HCT116 (cell line): ENCODE measurements at regions not wholly inside any gene's neighbourhood (a gene's known extent, or its start where the extent isn't known, plus 50 kb on each side); places are given as distances from the start of the nearest gene placed in this dataset.

Experiments
- ATAC-seq: fragments of 200-7000 bp; cut with Tn5 transposase; 2 replicates; pipeline ENCODE4 v1.9.1; 2020; ENCODE audit warnings: mild to moderate bottlenecking, moderate library complexity
- BruUV-seq: library from RNA; stranded (reverse); fragments of 400-500 nt; replicated peaks from 2 replicates; lab custom pipeline; 2021; lab: Mats Ljungman, UMichigan
- CTCF ChIA-PET: fragments of 300-600 bp; sonication (Branson Sonifier 250); formaldehyde crosslinking; loops from one replicate; lab custom pipeline; 2021; ENCODE audit warnings: antibody characterized with exemption; lab: Charles Lee
- POLR2A ChIA-PET: fragments of 300-600, 350-600 bp; sonication (Branson Sonifier 250); formaldehyde crosslinking; loops from one replicate; lab custom pipeline; 2021; ENCODE audit warnings: antibody characterized with exemption; lab: Charles Lee
- RAD21 ChIA-PET, 2 experiments: fragments of 300-600 bp; sonication (Branson Sonifier 250); formaldehyde crosslinking; loops; one replicate each; lab custom pipeline; 2023; ENCODE audit warnings: low total read pairs in 2 of 2; ENCODE audit not compliant: uncharacterized antibody in 2 of 2, unreplicated experiment in 2 of 2, low non-redundant PET in 1 of 2; lab: Charles Lee
- DNase-seq: peaks from one replicate; pipeline ENCODE4 v3.0.0-alpha.2; 2010; ENCODE audit warnings: low read depth, low spot score
- H2AFZ ChIP-seq: fragments of 200-600 bp; shearing (Covaris generic), sonication (generic); 2 replicates; pipeline ENCODE4 v1.6.1; 2017; ENCODE audit warnings: low read depth, mixed run types, mixed read lengths, antibody characterized with exemption, low read length; ENCODE audit not compliant: poor library complexity, severe bottlenecking
- H3K27ac ChIP-seq: 2 replicates; pipeline ENCODE4 v1.5.1; 2012; ENCODE audit warnings: low read depth, low read length
- H3K27me3 ChIP-seq: fragments of 200-600 bp; sonication (generic); 2 replicates; pipeline ENCODE4 v1.6.1; 2016; ENCODE audit warnings: mixed run types, low read length, mixed read lengths; ENCODE audit not compliant: insufficient read depth
- H3K36me3 ChIP-seq, 2 experiments: fragments of 200-500 bp in 1 of 2; fragments of 200-600 bp in 1 of 2; sonication (Bioruptor generic) in 1 of 2; sonication (generic) in 1 of 2; 2 replicates each; pipeline versions ENCODE4 v1.5.1 to v1.6.1; 2014 to 2016; ENCODE audit warnings: low read length in 2 of 2, inconsistent platforms in 1 of 2, mixed read lengths in 1 of 2, mixed run types in 1 of 2; ENCODE audit not compliant: insufficient read depth in 2 of 2, control insufficient read depth in 1 of 2
- H3K4me1 ChIP-seq, 2 experiments: fragments of 200-600 bp in 1 of 2; sonication (generic) in 1 of 2; 2 replicates each; pipeline versions ENCODE4 v1.5.1 to v1.6.1; 2012 to 2017; ENCODE audit warnings: low read length in 2 of 2, inconsistent platforms in 1 of 2, mild to moderate bottlenecking in 1 of 2, mixed read lengths in 1 of 2, mixed run types in 1 of 2, moderate library complexity in 1 of 2; ENCODE audit not compliant: insufficient read depth in 2 of 2, control insufficient read depth in 1 of 2
- H3K4me2 ChIP-seq: fragments of 200-600 bp; sonication (generic); 2 replicates; pipeline ENCODE4 v1.6.1; 2017; ENCODE audit warnings: mixed run types, low read length, mixed read lengths
- H3K4me3 ChIP-seq, 2 experiments: fragments of 200-600 bp in 1 of 2; sonication (generic) in 1 of 2; replicated peaks in 1 of 2; 2 replicates each; pipeline ENCODE4 v1.5.1; 2011 to 2016; ENCODE audit warnings: low read length in 2 of 2, control low read depth in 1 of 2, low read depth in 1 of 2, mild to moderate bottlenecking in 1 of 2, mixed read lengths in 1 of 2, mixed run types in 1 of 2
- H3K79me2 ChIP-seq: fragments of 200-600 bp; sonication (generic); 2 replicates; pipeline ENCODE4 v1.6.1; 2017; ENCODE audit warnings: mild to moderate bottlenecking, mixed run types, low read length, moderate library complexity, mixed read lengths; ENCODE audit not compliant: insufficient read depth
- H3K9ac ChIP-seq: fragments of 200-600 bp; sonication (generic); 2 replicates; pipeline ENCODE4 v1.6.1; 2016; ENCODE audit warnings: low read length, mixed read lengths
- H3K9me2 ChIP-seq: fragments of 200-600 bp; sonication (generic), shearing (Covaris generic); 2 replicates; pipeline ENCODE4 v1.6.1; 2017; ENCODE audit warnings: mixed run types, mild to moderate bottlenecking, moderate library complexity; ENCODE audit not compliant: insufficient read depth
- H3K9me3 ChIP-seq, 2 experiments: fragments of 200-500 bp in 1 of 2; fragments of 200-600 bp in 1 of 2; sonication (Bioruptor generic) in 1 of 2; sonication (generic) in 1 of 2; 2 replicates each; pipeline ENCODE4 v1.6.1; 2014 to 2017; ENCODE audit warnings: low read length in 2 of 2, mixed read lengths in 2 of 2, inconsistent platforms in 1 of 2, low read depth in 1 of 2, mild to moderate bottlenecking in 1 of 2, mixed run types in 1 of 2, moderate library complexity in 1 of 2; ENCODE audit not compliant: control insufficient read depth in 1 of 2, insufficient read depth in 1 of 2
- H4K20me1 ChIP-seq: fragments of 200-600 bp; sonication (generic), shearing (Covaris generic); 2 replicates; pipeline ENCODE4 v1.6.1; 2017; ENCODE audit warnings: mixed run types, mild to moderate bottlenecking, moderate library complexity; ENCODE audit not compliant: insufficient read depth
- CBX3 ChIP-seq: IDR thresholded peaks from 2 replicates; pipeline ENCODE4 v1.6.1; 2012; ENCODE audit warnings: low read depth
- CEBPB ChIP-seq: IDR thresholded peaks from 2 replicates; pipeline ENCODE4 v1.6.1; 2012; ENCODE audit warnings: low read depth
- EGR1 ChIP-seq: IDR thresholded peaks from 2 replicates; pipeline ENCODE4 v1.6.1; 2012; ENCODE audit warnings: low read depth
- EZH2 ChIP-seq: fragments of 200-600 bp; sonication (generic); IDR thresholded peaks from 2 replicates; pipeline ENCODE4 v1.6.1; 2017; ENCODE audit warnings: antibody characterized with exemption, mixed run types
- EZH2phosphoT487 ChIP-seq: fragments of 200-600 bp; IDR thresholded peaks from 2 replicates; pipeline ENCODE4 v1.6.1; 2018; ENCODE audit warnings: antibody characterized with exemption, borderline replicate concordance
- FOSL1 ChIP-seq: IDR thresholded peaks from 2 replicates; pipeline ENCODE4 v1.6.1; 2012; ENCODE audit warnings: low read depth
- JUND ChIP-seq: IDR thresholded peaks from 2 replicates; pipeline ENCODE4 v1.6.1; 2012
- POLR2A ChIP-seq: IDR thresholded peaks from 2 replicates; pipeline ENCODE4 v1.7.0; 2011; ENCODE audit warnings: borderline replicate concordance; ENCODE audit not compliant: insufficient read depth, insufficient read length; ENCODE audit errors: extremely low read depth
- RAD21 ChIP-seq: IDR thresholded peaks from 2 replicates; pipeline ENCODE4 v1.6.1; 2012; ENCODE audit warnings: low read depth, mild to moderate bottlenecking
- SIN3A ChIP-seq: IDR thresholded peaks from 2 replicates; pipeline ENCODE4 v1.6.1; 2012; ENCODE audit warnings: low read depth
- SP1 ChIP-seq: IDR thresholded peaks from 2 replicates; pipeline ENCODE4 v1.6.1; 2012; ENCODE audit warnings: low read depth
- SRF ChIP-seq: IDR thresholded peaks from 2 replicates; pipeline ENCODE4 v1.6.1; 2012; ENCODE audit warnings: low read depth
- TCF7L2 ChIP-seq: IDR thresholded peaks from 2 replicates; pipeline ENCODE4 v1.7.0; 2011; ENCODE audit warnings: borderline replicate concordance, inconsistent platforms; ENCODE audit not compliant: insufficient read depth, insufficient read length; ENCODE audit errors: extremely low read depth
- YY1 ChIP-seq: IDR thresholded peaks from 2 replicates; pipeline ENCODE4 v1.6.1; 2011; ENCODE audit warnings: low read length, low read depth, moderate library complexity, mild to moderate bottlenecking; ENCODE audit not compliant: insufficient replicate concordance; ENCODE audit errors: extremely low read depth
- ZNF274 ChIP-seq: fragments of 200-500 bp; sonication (Bioruptor generic); IDR thresholded peaks from 2 replicates; pipeline ENCODE4 v1.6.1; 2014; ENCODE audit warnings: mild to moderate bottlenecking, low read depth, low read length, inconsistent platforms
- intact Hi-C: fragments of 100-400 bp; cut with micrococcal nuclease; formaldehyde crosslinking; loops from 2 replicates; pipeline ENCODE4 v1.10.0; 2022
- TF ChIP-seq, protein P1 (sequence below): IDR thresholded peaks from 2 replicates; pipeline ENCODE4 v1.6.1; 2011; ENCODE audit warnings: mild to moderate bottlenecking, low read length, moderate library complexity; ENCODE audit not compliant: insufficient replicate concordance; ENCODE audit errors: extremely low read depth
- TF ChIP-seq, protein P2 (sequence below): IDR thresholded peaks from 2 replicates; pipeline ENCODE4 v1.6.1; 2012
- TF ChIP-seq, protein P3 (sequence below): IDR thresholded peaks from 2 replicates; pipeline ENCODE4 v1.6.1; 2012; ENCODE audit warnings: low read depth
- TF ChIP-seq, protein P4 (sequence below): IDR thresholded peaks from 2 replicates; pipeline ENCODE4 v1.6.1; 2012
- TF ChIP-seq, protein P5 (sequence below), 3 experiments: fragments of 200-600 bp in 1 of 3; sonication (generic) in 1 of 3; IDR thresholded peaks in 2 of 3; conservative IDR thresholded peaks in 1 of 3; 2 replicates each; pipeline ENCODE4 v1.5.1; 2012 to 2017; ENCODE audit warnings: low read depth in 2 of 3, low read length in 2 of 3, antibody characterized with exemption in 1 of 3, borderline replicate concordance in 1 of 3, control low read depth in 1 of 3, mild to moderate bottlenecking in 1 of 3, mixed read lengths in 1 of 3, mixed run types in 1 of 3, moderate library complexity in 1 of 3; ENCODE audit not compliant: insufficient read depth in 1 of 3

DNA sequence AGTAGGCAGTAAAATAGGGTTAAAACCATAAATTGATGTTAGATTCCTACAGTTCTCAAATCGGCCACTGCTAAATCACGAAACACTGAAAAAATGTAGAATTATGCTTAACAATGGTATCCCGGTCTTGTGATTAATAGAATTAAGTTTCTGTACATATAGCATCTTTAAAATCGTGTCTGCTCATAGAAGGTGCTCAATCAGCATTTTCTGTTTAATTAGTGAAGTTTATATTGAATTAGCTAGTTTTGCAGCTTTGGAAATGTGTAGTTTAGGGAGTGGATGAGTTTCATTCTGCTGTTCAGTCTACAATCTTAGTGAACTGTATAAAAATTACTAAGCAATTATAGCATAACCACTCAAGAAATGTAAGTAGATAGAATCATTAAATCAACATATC, 1075.8 kb upstream of the FLRT2 start:
- H3K9ac ChIP-seq, result no peak overlapping the region
- no peak overlapping the region for H3K4me2 ChIP-seq
- no peaks in the 10 kb centered on the region for H3K27me3 ChIP-seq
- no peaks in the 10 kb centered on the region for H3K9me2 ChIP-seq
- H2AFZ ChIP-seq, result no peak overlapping the region
- CTCF ChIA-PET, result no interaction called here
- POLR2A ChIA-PET, result no interaction called here
- no peak overlapping the region for H3K4me3 ChIP-seq
- no peak overlapping the region for H3K27ac ChIP-seq
- no peaks in the 10 kb centered on the region for H3K36me3 ChIP-seq
- H4K20me1 ChIP-seq, result no peaks in the 10 kb centered on the region
- no peak for TF ChIP-seq JUND
- TF ChIP-seq TCF7L2, result no peak
- no peak for TF ChIP-seq SP1
- no peak for TF ChIP-seq SIN3A
- TF ChIP-seq, protein P1, sequence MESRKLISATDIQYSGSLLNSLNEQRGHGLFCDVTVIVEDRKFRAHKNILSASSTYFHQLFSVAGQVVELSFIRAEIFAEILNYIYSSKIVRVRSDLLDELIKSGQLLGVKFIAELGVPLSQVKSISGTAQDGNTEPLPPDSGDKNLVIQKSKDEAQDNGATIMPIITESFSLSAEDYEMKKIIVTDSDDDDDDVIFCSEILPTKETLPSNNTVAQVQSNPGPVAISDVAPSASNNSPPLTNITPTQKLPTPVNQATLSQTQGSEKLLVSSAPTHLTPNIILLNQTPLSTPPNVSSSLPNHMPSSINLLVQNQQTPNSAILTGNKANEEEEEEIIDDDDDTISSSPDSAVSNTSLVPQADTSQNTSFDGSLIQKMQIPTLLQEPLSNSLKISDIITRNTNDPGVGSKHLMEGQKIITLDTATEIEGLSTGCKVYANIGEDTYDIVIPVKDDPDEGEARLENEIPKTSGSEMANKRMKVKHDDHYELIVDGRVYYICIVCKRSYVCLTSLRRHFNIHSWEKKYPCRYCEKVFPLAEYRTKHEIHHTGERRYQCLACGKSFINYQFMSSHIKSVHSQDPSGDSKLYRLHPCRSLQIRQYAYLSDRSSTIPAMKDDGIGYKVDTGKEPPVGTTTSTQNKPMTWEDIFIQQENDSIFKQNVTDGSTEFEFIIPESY, result no peak
- no peak for TF ChIP-seq ZNF274
- TF ChIP-seq EZH2phosphoT487, result no peak
- no peak for TF ChIP-seq EZH2
- TF ChIP-seq, protein P2, sequence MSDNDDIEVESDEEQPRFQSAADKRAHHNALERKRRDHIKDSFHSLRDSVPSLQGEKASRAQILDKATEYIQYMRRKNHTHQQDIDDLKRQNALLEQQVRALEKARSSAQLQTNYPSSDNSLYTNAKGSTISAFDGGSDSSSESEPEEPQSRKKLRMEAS, result no peak
- no peak for TF ChIP-seq SRF
- no peak for TF ChIP-seq EGR1
- no peak for TF ChIP-seq FOSL1
- TF ChIP-seq, protein P3, sequence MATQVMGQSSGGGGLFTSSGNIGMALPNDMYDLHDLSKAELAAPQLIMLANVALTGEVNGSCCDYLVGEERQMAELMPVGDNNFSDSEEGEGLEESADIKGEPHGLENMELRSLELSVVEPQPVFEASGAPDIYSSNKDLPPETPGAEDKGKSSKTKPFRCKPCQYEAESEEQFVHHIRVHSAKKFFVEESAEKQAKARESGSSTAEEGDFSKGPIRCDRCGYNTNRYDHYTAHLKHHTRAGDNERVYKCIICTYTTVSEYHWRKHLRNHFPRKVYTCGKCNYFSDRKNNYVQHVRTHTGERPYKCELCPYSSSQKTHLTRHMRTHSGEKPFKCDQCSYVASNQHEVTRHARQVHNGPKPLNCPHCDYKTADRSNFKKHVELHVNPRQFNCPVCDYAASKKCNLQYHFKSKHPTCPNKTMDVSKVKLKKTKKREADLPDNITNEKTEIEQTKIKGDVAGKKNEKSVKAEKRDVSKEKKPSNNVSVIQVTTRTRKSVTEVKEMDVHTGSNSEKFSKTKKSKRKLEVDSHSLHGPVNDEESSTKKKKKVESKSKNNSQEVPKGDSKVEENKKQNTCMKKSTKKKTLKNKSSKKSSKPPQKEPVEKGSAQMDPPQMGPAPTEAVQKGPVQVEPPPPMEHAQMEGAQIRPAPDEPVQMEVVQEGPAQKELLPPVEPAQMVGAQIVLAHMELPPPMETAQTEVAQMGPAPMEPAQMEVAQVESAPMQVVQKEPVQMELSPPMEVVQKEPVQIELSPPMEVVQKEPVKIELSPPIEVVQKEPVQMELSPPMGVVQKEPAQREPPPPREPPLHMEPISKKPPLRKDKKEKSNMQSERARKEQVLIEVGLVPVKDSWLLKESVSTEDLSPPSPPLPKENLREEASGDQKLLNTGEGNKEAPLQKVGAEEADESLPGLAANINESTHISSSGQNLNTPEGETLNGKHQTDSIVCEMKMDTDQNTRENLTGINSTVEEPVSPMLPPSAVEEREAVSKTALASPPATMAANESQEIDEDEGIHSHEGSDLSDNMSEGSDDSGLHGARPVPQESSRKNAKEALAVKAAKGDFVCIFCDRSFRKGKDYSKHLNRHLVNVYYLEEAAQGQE, result no peak
- no peak for TF ChIP-seq YY1
- TF ChIP-seq CBX3, result no peak
- no peak for TF ChIP-seq POLR2A
- TF ChIP-seq CEBPB, result no peak
- TF ChIP-seq RAD21, result no peak
- TF ChIP-seq, protein P4, sequence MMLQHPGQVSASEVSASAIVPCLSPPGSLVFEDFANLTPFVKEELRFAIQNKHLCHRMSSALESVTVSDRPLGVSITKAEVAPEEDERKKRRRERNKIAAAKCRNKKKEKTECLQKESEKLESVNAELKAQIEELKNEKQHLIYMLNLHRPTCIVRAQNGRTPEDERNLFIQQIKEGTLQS, result no peak
- TF ChIP-seq, protein P5, sequence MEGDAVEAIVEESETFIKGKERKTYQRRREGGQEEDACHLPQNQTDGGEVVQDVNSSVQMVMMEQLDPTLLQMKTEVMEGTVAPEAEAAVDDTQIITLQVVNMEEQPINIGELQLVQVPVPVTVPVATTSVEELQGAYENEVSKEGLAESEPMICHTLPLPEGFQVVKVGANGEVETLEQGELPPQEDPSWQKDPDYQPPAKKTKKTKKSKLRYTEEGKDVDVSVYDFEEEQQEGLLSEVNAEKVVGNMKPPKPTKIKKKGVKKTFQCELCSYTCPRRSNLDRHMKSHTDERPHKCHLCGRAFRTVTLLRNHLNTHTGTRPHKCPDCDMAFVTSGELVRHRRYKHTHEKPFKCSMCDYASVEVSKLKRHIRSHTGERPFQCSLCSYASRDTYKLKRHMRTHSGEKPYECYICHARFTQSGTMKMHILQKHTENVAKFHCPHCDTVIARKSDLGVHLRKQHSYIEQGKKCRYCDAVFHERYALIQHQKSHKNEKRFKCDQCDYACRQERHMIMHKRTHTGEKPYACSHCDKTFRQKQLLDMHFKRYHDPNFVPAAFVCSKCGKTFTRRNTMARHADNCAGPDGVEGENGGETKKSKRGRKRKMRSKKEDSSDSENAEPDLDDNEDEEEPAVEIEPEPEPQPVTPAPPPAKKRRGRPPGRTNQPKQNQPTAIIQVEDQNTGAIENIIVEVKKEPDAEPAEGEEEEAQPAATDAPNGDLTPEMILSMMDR (IDR thresholded peaks at IDR 0.05 in 2 of 3, conservative IDR thresholded peaks at IDR 0.05 in 1 of 3; ENCODE audit: borderline replicate concordance in 1 of 3, insufficient read depth in 1 of 3, low read depth in 2 of 3, low read length in 2 of 3), result no peak
- no TSS peak for BruUV-seq
- no peak for ATAC-seq
- peaks cover 5 to 33% of the 10 kb centered on the region in 2 experiments; a peak in 2 of 4 replicates for H3K9me3 ChIP-seq
- RAD21 ChIA-PET, result no interaction called here
- no peaks in the 10 kb centered on the region for H3K79me2 ChIP-seq
- no peak for DNase-seq
- intact Hi-C loops, result no loop called here
- H3K4me1 ChIP-seq, result no peaks in the 10 kb centered on the region
